ENCODE measurements at regions not wholly inside any gene's neighbourhood (a gene's known extent, or its start where the extent isn't known, plus 50 kb on each side); places are given as distances from the start of the nearest gene placed in this dataset.
"Not testable (repeated sequence)": the region's sequence is repeated elsewhere in the genome, so short reads cannot be mapped to it uniquely, and the experiment has no call there.

- DNase-seq (ENCODE audit: low spot score) = not testable (repeated sequence)
Measured at GRCh38 chrX:149420566-149420965, 84.5 kb downstream of the IDS start.

GRCh38 chrX:149398027-149398426 lies 107.1 kb downstream of the IDS start:
- no peak for DNase-seq (ENCODE audit: low spot score)

DNA sequence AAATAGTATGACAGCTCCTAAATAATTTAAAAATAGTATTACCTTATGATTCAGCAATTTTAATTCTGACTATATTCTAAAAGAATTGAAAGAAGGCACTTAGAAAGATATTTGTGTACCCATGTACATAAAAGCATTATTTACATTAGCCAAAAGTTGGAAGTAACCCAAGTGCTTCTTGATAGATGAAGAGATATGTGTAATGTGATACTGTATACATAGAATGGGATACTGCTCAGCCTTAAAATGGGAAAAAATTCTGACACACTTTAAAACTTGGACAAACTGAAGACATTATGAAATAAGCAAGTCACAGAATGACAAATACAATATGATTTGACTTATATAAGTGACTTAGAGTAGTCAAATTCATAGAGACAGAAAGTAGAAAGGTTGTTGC lies 112.2 kb downstream of the IDS start:
- DNase-seq (ENCODE audit: low spot score) = no peak

GRCh38 chrX:149383852-149384251 lies 121.3 kb downstream of the IDS start:
- no peak for DNase-seq (ENCODE audit: low spot score)

- no peak for DNase-seq (ENCODE audit: low spot score)
Measured at GRCh38 chrX:149374751-149375150, 130.4 kb downstream of the IDS start.

- DNase-seq (ENCODE audit: low spot score) = no peak
Measured at GRCh38 chrX:149372866-149373265, 132.2 kb downstream of the IDS start.

DNA sequence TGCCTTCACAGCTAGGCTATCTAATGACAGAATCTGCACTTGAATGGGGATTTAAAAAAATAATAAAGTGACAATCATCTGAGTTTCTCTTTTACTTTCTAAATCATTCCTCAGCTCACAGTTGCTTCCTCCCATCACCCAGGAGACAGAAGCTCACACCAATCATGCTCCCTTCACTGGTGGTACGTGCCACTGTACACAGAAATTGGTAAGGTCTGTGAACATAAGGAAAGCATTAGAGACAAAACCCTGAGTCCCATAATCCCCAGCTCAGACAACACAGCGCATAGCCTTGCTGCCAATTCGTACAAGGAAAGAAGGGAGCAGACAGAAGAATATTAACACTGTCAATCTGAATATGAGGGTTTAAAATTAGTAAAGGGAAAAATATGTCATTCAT lies 133.1 kb downstream of the IDS start:
- DNase-seq (ENCODE audit: low spot score) = no peak

GRCh38 chrX:149370097-149370496 lies 135.0 kb downstream of the IDS start:
- DNase-seq (ENCODE audit: low spot score) = no peak

- DNase-seq (ENCODE audit: low spot score) = no peak
Measured at GRCh38 chrX:149365552-149365951, 139.6 kb downstream of the IDS start.

DNA sequence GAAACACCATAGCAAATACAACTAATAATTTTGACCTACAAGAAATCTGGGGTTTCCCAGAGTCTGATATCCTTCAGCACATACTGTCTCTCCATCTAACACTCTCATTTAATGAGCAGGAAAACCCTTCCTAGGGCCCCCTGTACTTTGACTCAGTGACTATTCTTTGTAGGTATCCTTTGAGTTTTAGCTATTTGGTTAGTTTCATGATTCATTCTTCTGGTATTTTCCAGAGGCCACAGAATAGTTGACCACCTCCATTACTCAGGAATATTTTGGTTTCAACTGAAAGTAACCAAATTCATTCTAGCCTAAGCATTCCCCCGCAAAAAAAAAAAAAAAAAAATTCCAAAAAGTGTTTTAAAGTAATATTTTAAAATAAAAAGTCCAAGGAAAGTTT lies 140.0 kb downstream of the IDS start:
- DNase-seq (ENCODE audit: low spot score) = no peak

DNA sequence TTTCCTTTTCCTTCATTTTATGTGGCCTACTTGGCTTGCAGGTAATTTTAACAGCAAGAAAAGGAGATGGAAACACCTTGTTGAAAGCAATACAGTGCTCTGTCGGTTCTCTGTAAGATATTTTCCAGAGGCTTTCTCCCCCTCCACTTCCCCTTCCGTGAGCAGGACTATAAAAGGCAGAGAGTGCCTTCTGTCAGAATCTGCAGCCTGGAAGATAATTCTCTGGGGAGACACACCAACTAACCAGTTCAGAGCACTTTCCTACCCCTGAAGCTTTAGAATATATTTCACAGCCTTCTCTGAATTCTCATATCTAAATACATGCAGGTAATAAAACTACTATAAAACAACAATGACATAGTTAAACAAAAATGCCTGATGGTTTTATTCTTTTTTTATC lies 141.1 kb downstream of the IDS start:
- DNase-seq (ENCODE audit: low spot score) = no peak

DNA sequence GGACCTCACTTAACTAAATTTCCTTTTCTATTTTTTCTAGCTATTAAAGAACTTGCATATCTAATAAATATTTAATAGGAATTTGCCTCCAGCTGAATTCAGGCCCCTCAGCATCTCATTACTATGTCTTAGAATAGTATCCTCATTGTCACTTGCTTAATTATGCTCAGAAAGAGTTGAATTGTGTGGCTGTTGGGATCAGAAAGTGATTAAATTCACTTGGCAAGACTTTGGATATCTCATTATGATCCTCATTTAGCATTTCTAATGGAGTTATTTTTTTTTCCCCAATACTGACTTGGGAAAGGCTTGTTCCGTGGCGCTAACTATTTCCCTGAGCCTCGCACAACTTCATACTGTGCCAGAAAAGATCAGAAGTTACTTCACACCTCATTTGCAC lies 158.8 kb downstream of the IDS start:
- no peak for DNase-seq (ENCODE audit: low spot score)

DNA sequence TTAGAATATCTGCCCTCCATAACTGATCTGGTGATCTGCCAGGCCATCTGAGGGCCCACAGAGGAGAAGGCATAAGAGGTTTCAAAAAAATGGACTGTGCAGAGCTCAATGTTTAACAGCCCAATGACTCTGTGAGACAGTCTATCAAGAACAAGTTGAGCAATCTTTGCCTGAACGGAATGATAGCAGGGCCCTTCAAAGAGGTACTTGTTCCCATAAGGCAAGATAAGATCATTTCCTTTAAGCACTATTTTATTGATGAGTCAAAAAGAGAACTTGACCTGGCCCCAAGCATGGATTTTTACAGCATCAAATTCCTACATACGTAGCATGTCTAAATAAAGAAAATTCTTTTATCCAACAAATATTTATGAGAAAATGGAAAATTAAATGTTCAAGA lies 182.8 kb downstream of the IDS start:
- no peak for DNase-seq (ENCODE audit: low spot score)

DNA sequence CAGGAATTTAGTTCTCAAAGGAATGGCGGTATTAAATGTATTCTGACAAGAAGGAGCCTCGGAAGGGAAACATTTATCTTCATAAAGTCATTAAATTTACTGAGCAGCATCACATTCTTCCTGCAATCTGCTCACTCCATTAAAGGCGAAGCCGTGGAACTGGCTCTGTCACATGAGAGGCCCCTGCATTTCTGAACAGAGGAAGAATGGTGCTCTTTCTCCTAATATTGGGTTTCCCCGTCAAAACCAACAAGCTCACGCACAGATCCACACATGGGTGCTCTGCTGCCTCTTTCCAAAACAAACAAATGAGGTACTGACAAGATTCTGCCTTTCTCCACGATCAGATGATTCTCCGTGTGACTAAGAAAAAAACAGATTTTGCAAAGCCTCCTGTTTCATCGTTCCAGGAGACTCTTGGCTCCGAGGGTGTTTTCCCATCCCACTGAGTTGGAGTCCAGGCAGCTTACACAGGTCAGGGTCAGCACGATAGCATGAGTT lies 191.2 kb downstream of the IDS start:
- DNase-seq (ENCODE audit: low spot score) = no peak

DNA sequence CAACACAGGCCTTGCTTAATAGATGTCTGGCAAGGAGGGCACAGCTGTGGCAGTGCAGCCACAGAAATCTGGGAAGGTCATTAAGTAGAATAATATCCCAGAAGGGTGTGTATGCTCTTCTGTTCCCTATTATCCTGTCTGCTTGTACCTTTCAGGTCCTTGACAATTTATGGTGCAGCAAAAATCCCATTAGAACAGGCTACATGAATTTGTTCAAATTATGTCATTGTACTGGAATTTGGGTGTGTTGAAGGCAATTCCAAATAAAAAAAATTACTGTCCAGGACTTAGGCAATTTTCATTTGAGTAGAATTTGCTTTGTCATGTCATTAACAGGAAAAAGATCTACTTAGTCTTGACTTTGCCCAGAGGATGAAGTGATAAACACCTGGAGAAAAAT lies 192.1 kb downstream of the IDS start:
- no peak for DNase-seq (ENCODE audit: low spot score)

DNA sequence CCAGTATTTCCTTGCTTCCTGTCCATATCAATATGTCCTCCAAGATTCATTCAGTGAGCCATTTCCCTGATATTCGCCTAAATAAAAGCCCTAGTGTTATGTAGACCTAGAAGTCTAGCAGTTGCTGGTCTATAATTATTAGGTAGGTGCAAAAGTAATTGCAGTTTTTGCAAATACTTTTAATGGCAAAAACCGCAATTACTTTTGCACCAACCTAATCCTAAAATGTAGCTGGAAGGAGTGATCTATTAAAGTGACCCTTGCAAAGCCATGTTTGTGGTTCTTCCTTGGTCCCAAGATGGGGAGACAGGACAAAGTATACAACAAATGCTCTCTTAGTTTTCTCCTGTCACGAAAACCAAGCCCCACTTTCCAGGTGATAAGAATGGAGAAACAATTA lies 193.0 kb downstream of the IDS start:
- no peak for DNase-seq (ENCODE audit: low spot score)

DNA sequence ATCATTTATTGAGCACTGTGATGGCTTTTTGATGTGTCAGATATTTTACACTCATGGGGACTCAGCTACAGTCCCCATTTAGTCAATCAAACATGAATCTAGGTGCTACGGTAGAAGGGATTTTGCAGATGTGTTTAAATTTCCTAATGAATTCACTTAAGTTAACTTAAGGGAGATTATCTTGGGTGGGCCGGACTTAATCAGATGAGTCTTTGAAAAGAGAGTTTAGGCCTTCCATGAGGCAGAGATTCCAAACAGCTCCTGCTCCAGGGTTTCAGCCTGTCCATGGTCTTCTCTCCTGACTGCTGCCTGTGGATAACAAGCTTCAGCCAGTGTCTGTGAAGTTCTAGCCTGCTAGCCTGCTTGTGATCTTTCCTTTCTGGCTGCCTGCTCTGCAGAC lies 202.4 kb downstream of the IDS start:
- DNase-seq (ENCODE audit: low spot score) = no peak

DNA sequence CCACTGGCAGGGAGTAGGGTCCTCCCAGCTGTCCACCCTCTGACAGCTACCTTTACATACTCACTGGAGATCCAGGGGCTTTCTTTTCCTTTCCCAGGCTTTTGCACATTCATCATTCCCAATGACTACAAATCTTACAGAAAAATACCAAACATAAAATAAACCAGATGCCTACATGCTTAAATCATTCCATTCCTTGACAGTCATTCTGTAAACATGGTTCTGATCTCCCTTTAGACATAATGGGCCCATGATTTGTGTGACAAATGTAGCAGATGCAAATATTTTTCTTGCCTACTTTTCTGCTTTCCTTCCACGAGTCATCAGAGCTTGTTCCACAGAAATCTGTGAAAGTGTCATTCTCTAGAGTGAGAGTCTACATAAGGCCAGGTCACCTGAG lies 207.0 kb downstream of the IDS start:
- no peak for DNase-seq (ENCODE audit: low spot score)

GRCh38 chrX:149296092-149296491 lies 209.0 kb downstream of the IDS start:
- no peak for DNase-seq (ENCODE audit: low spot score)

- DNase-seq (ENCODE audit: low spot score) = peak; percentile 29
Measured at GRCh38 chrX:149286940-149287349, 218.2 kb downstream of the IDS start.

DNA sequence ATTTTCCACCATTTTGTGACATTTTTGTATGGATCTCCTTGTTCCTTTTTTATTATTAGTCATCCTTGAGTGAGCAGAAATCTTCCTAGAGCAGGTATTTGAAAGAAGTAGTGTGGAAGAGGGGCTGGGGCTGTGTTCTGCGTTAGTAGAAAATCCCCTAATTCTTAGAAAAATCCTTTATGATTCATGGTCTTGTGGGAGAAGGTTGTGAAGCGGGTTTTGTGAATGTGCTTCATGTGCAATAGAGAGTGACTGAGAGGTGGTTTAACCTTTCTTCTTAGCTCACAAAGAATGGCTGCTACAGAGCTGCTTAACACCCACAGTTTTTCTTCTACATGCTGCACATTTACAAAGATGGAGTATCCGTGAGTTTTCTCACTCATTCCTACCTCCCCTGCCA lies 220.5 kb downstream of the IDS start:
- DNase-seq (ENCODE audit: low spot score) = no peak

- DNase-seq (ENCODE audit: low spot score) = no peak
Measured at GRCh38 chrX:149283853-149284252, 221.3 kb downstream of the IDS start.

GRCh38 chrX:149282909-149283308 lies 222.2 kb downstream of the IDS start:
- DNase-seq (ENCODE audit: low spot score) = no peak

DNA sequence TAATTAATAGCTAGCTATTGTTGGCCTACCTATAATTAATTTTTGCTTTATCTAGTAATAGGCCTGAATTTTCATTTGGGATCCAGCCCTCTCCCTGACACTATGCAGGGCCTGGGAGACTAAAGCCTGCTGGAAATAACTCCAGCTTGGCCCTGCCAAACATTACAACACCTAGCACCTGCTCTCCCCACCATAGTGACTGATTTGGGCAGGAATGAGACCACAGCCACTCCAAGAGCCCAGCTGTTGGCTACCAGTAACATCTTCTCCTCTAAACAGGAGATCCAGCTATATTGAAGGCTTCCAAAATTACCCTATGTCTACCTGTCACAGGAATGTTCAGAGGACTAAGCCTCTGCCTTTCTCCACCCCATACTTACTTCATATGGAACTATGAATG lies 225.1 kb downstream of the IDS start:
- no peak for DNase-seq (ENCODE audit: low spot score)

DNA sequence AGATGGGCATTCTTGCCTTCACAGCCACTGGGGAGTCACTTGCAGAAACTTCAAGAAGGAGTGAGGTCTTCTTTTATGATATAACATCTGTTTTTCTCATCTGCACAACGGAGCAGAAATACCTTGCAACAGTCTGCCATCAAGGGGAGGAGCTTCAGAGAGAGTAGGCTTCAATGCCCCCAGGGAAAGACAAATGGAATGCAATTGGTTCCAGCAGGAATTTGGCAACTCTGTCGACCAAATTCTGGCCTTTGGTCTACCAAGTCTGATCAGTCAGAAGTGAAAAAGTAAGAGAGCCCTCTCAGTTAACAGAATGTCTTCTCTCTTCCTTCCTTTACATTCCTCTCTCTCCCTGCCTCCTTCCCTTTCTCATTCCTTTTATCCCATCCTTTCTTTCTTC lies 229.3 kb downstream of the IDS start:
- no peak for DNase-seq (ENCODE audit: low spot score)

Measured in CD4-positive, alpha-beta T cell treated with Interleukin-15 for 4 hours (primary cell).